Spleen (tissue), 7 donors: ENCODE measurements at regions not wholly inside any gene's neighbourhood (a gene's known extent, or its start where the extent isn't known, plus 50 kb on each side); places are given as distances from the start of the nearest gene placed in this dataset.

ENCODE experiments used
- POLR2AphosphoS5 ChIP-seq, 3 donors: sonication (generic); formaldehyde crosslinking; IDR thresholded peaks; one replicate each; pipeline ENCODE4 v1.5.1; 2017; ENCODE audit warnings: antibody characterized with exemption in 3 of 3
- TF ChIP-seq, protein P1 (sequence below), 11 experiments: fragments of 200-600 bp in 7 of 11; fragments of 450-650 bp in 4 of 11; sonication (generic) in 4 of 11; IDR thresholded peaks in 8 of 11; conservative IDR thresholded peaks in 3 of 11; 1 replicate in 7 of 11; 2 replicates in 4 of 11; pipeline versions ENCODE4 v1.4.0 to v1.8.0; 2016 to 2021; ENCODE audit warnings: antibody characterized with exemption in 11 of 11, inconsistent platforms in 4 of 11, mild to moderate bottlenecking in 1 of 11
- donor health status: DM: no; HTN: no; CAD: no; lungs with moderate emphysema.
- donor health status: DM: no; HTN: no; CAD: no.
- donor health status: DM: no; HTN: no; CAD: no.

DNA sequence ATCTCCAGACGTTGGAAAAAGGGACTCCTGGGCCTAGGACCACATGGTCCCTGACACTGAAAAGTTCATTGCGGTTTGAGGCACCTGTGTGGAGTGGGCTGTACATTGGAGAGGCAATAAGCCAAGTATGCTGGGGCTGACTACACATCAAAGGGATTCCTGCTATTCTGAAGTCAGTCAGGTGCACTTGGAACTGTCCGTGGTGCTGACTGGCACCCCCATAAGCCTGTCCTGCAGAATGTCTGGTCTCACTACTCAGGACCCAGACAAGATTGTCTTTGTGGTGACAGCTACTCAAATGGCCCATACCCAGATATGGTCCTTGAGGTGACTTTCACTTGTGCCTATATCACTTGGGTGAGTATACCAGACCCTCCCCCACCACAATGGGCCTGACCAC is 150.6 kb downstream of the RWDD3 start:
- no peak for TF ChIP-seq POLR2AphosphoS5 (IDR thresholded peaks at IDR 0.05)
- TF ChIP-seq, protein P1, sequence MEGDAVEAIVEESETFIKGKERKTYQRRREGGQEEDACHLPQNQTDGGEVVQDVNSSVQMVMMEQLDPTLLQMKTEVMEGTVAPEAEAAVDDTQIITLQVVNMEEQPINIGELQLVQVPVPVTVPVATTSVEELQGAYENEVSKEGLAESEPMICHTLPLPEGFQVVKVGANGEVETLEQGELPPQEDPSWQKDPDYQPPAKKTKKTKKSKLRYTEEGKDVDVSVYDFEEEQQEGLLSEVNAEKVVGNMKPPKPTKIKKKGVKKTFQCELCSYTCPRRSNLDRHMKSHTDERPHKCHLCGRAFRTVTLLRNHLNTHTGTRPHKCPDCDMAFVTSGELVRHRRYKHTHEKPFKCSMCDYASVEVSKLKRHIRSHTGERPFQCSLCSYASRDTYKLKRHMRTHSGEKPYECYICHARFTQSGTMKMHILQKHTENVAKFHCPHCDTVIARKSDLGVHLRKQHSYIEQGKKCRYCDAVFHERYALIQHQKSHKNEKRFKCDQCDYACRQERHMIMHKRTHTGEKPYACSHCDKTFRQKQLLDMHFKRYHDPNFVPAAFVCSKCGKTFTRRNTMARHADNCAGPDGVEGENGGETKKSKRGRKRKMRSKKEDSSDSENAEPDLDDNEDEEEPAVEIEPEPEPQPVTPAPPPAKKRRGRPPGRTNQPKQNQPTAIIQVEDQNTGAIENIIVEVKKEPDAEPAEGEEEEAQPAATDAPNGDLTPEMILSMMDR (IDR thresholded peaks at IDR 0.05 in 8 of 11, conservative IDR thresholded peaks at IDR 0.05 in 3 of 11) = no peak
